KBM-7 (cell line): ENCODE measurements at regions not wholly inside any gene's neighbourhood (a gene's known extent, or its start where the extent isn't known, plus 50 kb on each side); places are given as distances from the start of the nearest gene placed in this dataset.
"Not testable (repeated sequence)": the region's sequence is repeated elsewhere in the genome, so short reads cannot be mapped to it uniquely, and the experiment has no call there.

Experiments used
- DNase-seq: peaks from one replicate; pipeline ENCODE4 v3.0.0-alpha.2; 2015
- in situ Hi-C: fragments of 300-500 bp; cut with MboI; formaldehyde crosslinking; loops from 2 replicates; pipeline ENCODE4 v1.14.3; 2020; ENCODE audit warnings: low sequenced_read_pairs, low pct_unique_long_range_greater_than_20kb, mixed read lengths

DNA sequence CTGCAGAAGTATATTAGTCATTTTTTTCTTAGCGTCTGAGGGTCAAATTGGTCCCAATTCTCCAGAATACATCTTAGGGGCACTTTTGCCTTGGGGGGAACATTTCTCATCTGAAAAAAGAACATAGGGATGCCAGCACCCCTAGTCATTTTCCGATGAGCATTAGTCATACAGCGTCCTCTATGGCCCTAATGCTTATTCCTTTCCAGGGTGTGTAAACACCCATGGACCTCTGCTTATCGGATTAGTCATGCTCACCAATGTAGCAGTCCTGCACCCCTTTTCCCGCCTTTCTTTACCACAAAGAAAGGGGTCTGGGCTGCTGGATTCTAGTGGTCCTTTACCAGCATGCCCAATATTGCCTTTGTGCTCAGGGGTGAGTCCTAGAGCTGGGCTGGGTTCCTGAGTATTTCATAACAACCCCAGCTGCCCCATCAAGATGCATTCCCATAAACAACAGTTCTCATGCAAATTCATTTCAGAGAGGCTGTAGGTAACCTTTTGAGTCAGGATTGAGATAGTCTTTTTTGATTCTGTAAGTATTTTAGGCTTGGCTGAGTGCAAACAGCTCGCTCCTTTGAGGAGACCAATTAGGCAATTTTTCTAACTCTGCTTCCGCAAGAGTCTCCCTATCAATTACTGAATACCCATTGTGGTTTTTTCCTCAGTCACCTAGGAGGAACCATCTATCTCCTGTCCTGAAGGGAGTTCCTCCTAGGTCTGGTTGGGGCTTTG lies 142.4 kb upstream of the EPHA6 start:
- peak; percentile 18 for DNase-seq
- in situ Hi-C loops: not testable (repeated sequence)

DNA sequence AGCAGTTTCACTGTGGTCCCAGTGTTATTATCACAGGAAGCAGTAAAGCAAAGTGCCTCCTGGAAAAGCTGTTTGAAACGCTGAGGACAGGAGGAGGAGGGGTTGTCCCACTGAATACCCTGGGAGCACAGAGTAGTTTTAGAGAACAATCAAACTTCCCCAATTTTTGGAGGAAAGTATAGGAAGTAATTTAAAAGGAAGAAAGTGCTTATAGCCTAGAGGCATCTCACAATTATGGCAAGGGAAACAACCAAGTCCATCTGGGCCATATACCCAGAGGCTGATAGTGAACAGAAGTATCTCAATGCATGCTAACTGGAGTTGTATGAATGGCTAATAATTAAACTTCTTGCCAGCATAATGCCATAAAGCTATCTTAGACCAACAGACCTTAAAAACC lies 137.2 kb upstream of the EPHA6 start:
- in situ Hi-C loops: no loop called here
- peak; percentile 7 for DNase-seq

DNA sequence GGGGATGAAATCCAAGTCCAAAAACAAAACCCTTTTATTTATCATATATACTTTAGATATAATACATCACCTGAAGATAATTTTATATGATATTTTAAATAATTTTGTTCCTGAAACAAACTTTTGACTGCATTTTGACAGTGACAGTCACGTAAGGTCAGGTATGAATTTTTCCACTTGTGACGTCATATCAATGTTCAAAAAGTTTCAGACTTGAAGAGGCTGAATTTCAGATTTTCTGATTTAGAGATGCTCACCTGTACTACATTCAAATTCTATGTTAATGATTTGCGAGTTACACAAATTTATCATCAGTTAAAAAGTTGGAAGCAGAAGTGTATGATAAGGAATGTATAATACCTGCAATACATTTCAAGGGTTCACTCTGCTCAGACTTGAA lies 136.1 kb upstream of the EPHA6 start:
- in situ Hi-C loops: no loop called here
- no peak for DNase-seq

DNA sequence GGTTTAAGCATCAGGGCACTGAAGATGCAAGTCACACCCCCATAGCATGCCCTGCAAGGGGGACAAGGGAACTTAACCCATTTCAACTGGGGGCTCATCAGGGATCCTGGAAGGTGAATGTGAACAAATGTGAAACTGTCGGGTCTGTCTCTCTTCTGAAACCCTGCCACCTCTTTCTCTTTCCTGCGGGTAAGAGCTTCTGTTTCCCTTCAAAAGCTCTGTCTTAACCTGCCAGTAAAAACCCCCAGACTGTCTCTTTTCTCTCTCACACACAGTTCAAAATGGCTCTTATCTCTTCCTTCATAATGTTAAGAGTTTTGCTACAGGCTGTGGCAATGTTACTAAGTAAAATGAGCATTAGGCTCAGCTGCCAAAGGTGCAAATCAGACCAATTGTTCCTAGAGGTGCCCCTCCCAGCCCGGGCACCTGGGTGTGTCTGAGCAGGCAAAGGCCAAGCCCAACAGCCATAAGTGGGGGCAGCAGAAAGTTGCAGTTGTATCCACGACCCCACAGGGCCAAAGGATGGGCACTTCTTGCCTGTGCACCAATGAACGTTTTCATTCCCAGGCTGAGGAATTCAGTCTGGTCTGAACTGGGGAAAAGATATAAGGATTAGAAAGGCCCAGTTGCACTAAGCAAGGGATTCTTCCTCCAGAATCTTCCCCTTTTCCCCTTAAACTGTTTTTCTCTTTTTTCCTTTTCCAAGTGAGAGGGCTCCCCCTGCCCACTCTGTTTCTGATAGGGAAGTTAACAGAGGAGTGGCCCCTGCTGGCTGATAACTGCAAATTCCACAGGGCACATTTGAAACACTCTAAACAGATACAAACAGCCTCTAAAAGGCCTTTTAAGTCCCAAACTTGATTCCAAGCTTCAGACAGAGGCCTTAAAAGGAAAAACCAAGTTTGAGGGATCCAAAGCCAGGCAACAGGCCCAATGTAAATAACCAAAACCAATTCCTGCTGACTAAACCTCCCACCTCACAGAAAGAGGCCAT lies 113.8 kb upstream of the EPHA6 start:
- DNase-seq: peak; percentile 2

DNA sequence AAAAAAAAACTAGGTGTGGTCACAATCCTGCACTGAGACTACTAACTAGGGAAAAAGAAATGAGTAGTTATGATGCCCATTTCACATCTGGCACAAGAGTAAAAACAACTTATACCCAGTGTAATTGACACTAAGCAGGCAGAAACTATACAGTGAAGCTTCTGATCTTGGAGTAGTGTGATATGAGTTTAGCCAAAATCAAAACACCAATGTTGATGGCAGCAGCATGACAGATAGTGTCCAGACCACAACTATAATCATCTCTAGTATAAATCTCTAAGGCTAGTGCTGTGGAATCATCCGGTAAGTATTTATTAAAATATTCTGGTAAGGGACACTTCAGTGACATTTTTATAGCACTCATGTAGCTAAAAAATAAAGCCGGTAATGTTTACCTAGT lies 108.5 kb upstream of the EPHA6 start:
- no peak for DNase-seq
- in situ Hi-C loops: no loop called here

More for the DNA sequence above, 113.8 kb upstream of the EPHA6 start:
- in situ Hi-C loops: no loop called here

DNA sequence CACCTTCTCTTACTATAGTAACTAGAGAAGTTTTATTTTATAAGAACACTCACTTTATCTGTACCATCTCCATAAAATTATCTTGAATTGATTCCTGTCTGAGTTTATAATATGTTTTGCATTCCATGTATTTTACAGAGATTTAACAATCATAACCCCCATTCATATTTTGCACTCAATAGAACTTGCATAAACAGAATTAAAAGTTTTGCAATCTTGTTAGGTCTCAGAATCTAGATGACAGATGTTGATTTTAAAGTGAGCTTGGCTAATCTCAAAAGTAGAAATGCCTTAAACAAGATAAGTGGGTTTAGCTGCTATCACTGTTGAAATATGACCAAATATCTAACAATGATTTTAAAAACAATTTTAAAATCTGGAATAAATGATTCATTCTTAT lies 107.9 kb upstream of the EPHA6 start:
- in situ Hi-C loops: no loop called here
- DNase-seq: no peak

DNA sequence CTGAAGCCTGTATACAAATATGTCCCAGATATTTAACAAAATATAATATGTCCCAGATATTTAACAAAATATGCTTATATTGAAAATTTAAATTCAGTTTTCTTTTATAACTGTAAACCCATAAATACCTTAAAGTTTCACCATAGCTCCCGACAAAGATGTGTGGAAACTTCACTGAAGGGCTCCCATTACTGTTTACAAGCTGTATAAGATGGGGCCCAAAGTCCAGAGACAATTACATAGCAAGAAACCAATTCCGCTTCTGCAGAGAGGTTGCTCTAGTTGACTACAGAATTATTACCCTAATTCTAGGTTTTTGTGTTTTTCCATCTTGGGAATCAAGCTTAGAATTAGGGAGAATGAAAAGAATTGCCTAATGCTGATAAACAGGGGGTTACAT lies 102.6 kb upstream of the EPHA6 start:
- in situ Hi-C loops: no loop called here
- no peak for DNase-seq

DNA sequence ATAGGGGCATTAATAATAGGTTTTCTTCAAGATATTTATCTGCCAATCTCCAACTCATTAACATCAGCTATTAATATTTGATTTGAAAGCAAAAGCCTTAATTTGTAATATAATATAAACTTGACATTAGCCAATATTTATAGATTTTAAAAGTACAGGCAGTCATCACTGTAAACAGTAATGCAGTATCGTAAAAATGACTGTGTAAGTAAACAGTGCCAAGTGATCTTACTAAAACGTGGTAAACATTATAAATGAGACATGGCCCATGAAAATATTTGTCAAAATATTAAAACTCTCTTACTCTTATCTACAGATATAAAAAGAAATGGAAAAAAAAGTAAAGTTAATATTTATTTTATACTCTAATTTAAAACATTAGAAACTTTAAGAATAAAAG lies 101.6 kb upstream of the EPHA6 start:
- in situ Hi-C loops: no loop called here
- no peak for DNase-seq

DNA sequence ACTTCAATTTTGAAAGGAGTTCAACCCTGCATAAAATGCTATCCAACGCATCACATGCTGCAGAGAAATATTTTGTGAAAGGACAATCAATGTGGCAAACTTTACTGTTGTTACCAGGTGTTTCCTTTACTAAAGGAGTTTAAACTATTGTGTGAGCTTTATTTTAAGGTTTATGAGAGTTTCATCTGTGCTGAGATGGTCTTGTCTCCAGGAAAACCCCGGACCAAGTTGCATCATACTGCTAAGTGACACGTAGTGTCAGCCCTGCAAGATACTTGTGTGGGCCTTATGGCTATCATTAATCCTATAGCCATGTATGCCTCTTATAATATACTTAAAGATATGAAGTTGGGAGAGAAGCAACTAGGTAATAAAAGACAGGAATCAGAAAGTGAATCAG lies 94.5 kb upstream of the EPHA6 start:
- in situ Hi-C loops: no loop called here
- no peak for DNase-seq

DNA sequence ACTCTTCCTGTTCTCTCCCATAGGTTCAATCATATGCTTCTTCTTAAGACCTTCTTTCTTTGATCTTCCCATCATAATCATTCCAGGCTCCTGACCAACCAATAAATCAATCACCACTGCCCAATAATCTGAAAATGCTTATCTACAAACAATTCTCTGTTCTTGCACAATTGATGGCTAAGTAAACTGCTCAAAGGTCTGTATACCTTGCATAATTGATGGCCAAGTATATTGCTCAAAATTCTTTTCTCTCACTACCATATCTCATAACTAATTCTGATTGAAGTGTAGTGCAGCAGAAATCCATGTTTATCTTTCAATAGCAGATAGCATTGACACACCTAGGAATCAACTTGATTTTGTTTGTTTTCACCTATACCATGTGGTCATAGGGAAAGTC lies 83.4 kb upstream of the EPHA6 start:
- in situ Hi-C loops: no loop called here
- no peak for DNase-seq

DNA sequence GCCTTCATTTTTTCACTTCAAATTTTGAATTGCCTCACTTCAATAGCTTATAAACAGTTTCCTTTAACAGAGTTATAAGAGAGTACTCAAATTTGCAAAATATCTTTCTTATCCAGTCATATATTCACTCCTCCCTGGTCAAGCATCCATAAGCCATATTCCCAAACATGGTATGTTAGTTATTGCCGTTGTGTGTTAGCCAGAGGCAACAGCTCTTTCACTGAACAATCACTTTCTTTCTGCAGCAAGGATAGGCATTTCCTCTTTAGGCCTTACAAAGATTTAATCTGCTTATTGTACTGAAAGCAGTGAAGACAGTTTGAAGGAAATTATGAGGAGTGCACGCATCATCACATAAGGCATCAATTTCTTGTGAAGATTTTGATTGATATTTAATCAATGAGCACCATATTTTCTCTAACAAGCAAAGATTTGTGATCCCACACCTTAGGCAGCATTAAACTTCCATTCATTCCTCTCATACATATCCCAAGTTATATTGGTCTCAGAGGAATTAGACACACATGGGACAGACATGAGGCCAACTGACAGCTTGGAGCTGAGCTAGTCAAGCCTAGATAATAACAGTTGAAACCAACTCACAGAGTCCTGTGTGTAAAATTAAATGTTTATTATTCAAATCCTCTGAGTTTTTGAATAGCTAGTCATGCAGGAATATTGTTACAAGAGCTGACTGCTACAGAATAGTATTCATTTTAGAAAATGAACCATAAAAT lies 80.0 kb upstream of the EPHA6 start:
- in situ Hi-C loops: no loop called here
- DNase-seq: no peak

DNA sequence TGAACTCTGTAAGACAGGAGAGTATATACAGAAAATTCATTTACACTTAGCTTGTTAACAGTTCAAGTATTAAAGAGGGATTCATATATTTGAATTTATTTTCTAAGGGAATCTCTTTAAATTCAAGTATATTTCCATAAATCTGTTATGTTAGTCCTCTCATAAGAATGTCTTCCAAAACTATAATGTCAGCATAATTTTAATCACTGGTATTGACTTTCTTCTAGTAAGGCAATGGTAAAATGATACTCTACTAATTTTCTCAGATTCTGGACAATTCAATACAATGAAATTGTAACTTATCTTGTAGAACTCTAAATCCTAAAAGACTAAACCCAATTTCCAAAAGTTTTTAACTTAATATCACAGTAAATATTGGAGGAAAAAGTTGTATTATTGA lies 66.3 kb upstream of the EPHA6 start:
- DNase-seq: no peak
- in situ Hi-C loops: no loop called here

DNA sequence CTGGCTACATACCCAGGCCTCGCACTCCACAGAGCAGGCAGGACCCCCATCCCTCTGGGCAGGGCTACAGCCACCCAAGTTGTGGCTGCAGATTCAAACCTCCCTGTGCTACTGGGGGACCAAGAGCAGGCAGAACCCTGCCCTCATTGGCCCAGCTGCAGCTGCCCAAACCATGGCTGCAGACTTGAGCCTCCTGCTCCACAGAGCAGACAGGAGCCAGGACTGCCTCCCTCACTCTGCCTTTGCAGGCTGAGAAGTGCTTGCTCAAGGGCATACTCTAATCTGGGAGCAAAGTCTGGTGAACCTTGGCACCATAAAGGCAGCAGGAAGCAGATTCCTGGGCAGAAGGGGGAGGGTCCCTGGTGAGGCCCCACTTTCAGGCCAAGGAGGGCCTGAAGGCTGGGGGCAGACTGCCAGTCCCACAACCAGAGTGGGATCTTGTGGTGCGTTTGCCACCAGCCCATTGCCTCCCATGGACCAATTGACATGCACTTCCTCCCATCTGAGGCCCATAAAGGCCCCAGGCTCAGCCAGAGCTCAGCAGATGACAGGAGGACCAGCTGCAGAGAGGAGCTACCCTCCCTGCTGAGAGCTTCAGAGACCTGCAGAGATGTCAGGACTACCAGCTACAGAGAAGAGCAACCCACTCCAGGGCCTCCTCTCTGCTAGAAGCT lies 64.2 kb upstream of the EPHA6 start:
- in situ Hi-C loops: no loop called here
- no peak for DNase-seq

DNA sequence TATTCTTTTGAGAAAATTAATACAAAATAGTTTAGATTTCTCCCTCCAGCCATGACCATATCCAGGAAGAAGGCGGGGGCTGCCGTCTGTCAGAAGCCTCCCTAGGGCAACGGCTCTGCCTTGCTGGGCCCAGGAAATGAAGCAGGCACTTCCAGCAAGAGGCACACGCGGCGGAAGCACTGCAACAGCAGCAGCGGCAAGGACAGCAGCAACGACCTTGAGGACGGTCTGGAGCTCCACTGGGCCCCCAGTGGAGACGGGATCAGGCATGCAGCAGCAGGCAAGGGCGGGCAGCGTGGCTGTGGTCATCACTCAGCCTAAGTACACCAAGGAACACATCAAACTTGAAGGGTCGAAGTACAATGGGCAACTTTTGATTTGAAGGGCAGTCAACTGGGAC lies 61.3 kb upstream of the EPHA6 start:
- in situ Hi-C loops: no loop called here
- DNase-seq: no peak

DNA sequence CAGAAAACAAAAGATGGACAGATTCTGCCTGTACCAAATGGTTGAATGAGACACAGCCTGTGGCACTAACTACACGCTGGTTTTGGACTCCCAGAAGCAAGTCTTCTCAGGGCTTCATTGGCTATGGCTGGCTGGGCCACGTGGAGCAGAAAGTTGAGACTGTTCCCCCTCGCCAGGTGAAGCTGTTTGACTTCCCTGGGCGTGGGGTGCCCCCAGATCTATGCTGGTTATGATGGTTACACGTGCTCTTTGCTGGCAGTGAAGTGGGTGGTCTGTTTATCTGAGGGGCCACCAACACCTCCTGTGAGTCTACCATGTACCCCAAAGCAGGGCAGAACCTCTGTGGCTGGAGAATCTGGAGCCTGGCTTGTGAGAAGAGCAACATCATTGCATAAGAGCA lies 60.3 kb upstream of the EPHA6 start:
- no peak for DNase-seq
- in situ Hi-C loops: no loop called here

DNA sequence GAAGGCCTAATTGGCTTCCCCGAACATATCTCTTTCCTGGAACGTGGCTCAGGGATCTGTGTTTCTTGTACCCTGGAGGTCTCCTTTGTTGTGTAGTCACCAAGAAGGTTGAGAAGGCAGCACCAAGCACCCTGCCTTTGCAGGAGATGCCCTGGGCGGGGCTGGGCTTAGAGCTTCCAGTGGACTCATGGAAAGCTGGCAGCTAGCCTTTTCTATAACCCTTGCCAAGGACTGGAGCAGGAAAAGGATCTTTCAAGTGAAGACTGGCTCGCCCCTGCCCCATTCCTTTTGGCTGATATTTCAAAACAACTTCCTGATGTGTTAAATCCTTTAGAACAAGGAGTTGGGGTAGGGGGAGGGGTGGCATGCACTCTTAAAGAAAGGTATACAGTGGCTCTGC lies 58.9 kb upstream of the EPHA6 start:
- no peak for DNase-seq
- in situ Hi-C loops: no loop called here

DNA sequence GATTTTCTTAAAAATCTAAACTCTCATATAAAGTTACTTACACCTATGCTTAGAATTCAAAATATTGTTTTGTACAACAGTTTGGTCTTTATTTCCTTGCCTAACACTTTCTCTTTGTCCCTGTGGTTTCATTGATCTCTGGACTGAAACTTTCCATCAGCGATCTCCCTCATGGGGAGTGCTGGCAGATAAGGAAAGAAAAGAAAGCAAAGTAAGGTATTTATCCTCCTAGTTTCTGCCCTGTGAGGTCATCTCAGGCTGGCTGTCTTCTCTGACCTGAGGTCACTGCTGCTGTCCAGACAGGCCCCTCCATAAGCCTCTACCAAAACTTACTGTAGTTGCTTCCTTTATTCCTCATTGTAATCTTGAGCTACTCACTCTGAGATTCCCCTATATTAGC lies 57.9 kb upstream of the EPHA6 start:
- no peak for DNase-seq
- in situ Hi-C loops: no loop called here

DNA sequence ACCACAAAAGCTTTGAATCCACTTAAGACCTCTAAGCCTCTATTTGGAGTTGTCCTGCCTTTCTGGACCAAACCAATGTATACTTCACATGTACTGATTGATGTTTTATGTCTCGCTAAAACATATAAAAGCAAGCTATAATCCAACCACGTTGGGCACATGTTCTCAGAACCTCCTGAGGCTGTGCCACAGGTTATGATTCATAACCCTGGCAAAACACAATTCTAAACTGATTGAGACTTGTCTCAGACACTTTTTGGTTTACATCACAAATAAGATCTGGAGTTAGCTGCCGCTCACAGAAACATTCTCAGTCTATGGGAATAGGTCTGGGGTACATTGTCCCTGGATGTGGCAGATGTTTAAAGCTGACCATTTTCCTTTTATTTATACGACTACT lies 53.4 kb upstream of the EPHA6 start:
- in situ Hi-C loops: no loop called here
- no peak for DNase-seq
